Loucy (cell line): ENCODE measurements at regions not wholly inside any gene's neighbourhood (a gene's known extent, or its start where the extent isn't known, plus 50 kb on each side); places are given as distances from the start of the nearest gene placed in this dataset.

Experiments
- CTCF ChIP-seq: fragments of 200-600 bp; sonication (generic); conservative IDR thresholded peaks from 2 replicates; pipeline ENCODE4 v1.5.1; 2014; ENCODE audit warnings: mild to moderate bottlenecking, antibody characterized with exemption, low read length
- EZH2phosphoT487 ChIP-seq: fragments of 200-600 bp; IDR thresholded peaks from 2 replicates; pipeline ENCODE4 v1.6.1; 2018; ENCODE audit warnings: antibody characterized with exemption, mild to moderate bottlenecking, moderate library complexity, borderline replicate concordance

- TF ChIP-seq CTCF (no peak), EZH2phosphoT487 (no peak)
Observed at GRCh38 chr5:165728425-165728824, 2223.0 kb downstream of the MAT2B start.
